Endothelial cell of umbilical vein (primary cell): ENCODE measurements at regions not wholly inside any gene's neighbourhood (a gene's known extent, or its start where the extent isn't known, plus 50 kb on each side); places are given as distances from the start of the nearest gene placed in this dataset.

Experiments used
- EZH2 ChIP-seq: IDR thresholded peaks from 2 replicates; pipeline ENCODE4 v1.6.1; 2012; ENCODE audit warnings: borderline replicate concordance, low read depth, mild to moderate bottlenecking, moderate library complexity, low read length, inconsistent platforms; ENCODE audit not compliant: severe bottlenecking
- GATA2 ChIP-seq: IDR thresholded peaks from 2 replicates; pipeline ENCODE4 v1.7.0; 2011; ENCODE audit warnings: low read depth, mild to moderate bottlenecking, moderate library complexity, mixed read lengths, low read length; ENCODE audit not compliant: insufficient read length, insufficient read depth
- MYC ChIP-seq: IDR thresholded peaks from one replicate; pipeline ENCODE4 v1.6.1; 2011; ENCODE audit warnings: mild to moderate bottlenecking, low read depth, low read length
- POLR2AphosphoS5 ChIP-seq: IDR thresholded peaks from 2 replicates; pipeline ENCODE4 v1.6.1; 2012; ENCODE audit warnings: low read depth, mild to moderate bottlenecking, control low read depth, low read length, moderate library complexity; ENCODE audit not compliant: insufficient read depth
- TF ChIP-seq, protein P1 (sequence below), 2 donors: IDR thresholded peaks; 1 replicate in 1 of 2; 2 replicates in 1 of 2; pipeline ENCODE4 v1.5.1; 2011; ENCODE audit warnings: low read length in 2 of 2, mild to moderate bottlenecking in 2 of 2, moderate library complexity in 2 of 2, control low read depth in 1 of 2, inconsistent platforms in 1 of 2, low read depth in 1 of 2; ENCODE audit not compliant: insufficient read depth in 1 of 2; ENCODE audit errors: extremely low read depth in 1 of 2

DNA sequence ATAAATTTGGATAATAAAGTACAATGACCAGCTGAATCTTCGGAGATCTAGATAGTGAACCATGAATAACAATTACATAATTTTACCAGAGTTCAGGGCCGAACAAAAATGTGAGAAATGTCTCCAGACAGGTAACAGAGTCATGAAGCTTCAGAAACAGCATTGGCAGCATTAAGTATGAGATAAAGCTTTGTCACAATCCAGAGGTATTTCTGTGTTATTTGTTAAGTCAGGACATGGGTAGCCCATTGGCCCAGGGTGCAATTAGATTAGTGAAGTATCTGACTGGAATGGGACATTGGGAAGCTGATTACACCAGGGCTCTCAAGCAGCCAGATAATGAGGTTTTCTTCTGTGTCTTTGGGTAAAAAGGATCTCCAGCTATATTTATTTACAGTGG lies 184.2 kb upstream of the PPP1R3A start:
- TF ChIP-seq, protein P1, sequence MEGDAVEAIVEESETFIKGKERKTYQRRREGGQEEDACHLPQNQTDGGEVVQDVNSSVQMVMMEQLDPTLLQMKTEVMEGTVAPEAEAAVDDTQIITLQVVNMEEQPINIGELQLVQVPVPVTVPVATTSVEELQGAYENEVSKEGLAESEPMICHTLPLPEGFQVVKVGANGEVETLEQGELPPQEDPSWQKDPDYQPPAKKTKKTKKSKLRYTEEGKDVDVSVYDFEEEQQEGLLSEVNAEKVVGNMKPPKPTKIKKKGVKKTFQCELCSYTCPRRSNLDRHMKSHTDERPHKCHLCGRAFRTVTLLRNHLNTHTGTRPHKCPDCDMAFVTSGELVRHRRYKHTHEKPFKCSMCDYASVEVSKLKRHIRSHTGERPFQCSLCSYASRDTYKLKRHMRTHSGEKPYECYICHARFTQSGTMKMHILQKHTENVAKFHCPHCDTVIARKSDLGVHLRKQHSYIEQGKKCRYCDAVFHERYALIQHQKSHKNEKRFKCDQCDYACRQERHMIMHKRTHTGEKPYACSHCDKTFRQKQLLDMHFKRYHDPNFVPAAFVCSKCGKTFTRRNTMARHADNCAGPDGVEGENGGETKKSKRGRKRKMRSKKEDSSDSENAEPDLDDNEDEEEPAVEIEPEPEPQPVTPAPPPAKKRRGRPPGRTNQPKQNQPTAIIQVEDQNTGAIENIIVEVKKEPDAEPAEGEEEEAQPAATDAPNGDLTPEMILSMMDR (IDR thresholded peaks at IDR 0.05; ENCODE audit: extremely low read depth in 1 of 2, insufficient read depth in 1 of 2, low read depth in 1 of 2, low read length in 2 of 2) = no peak
- no peak for TF ChIP-seq MYC
- no peak for TF ChIP-seq POLR2AphosphoS5
- TF ChIP-seq EZH2 = no peak
- TF ChIP-seq GATA2 = no peak
